ENCODE measurements at regions not wholly inside any gene's neighbourhood (a gene's known extent, or its start where the extent isn't known, plus 50 kb on each side); places are given as distances from the start of the nearest gene placed in this dataset.

- no peak overlapping the region for H3K9ac ChIP-seq
- peaks cover 42% of the 10 kb centered on the region for H3K4me1 Mint-ChIP-seq
- H3K27me3 ChIP-seq, result no peaks in the 10 kb centered on the region
- peaks cover 4% of the 10 kb centered on the region for H4K20me1 ChIP-seq (ENCODE audit: low read depth)
- H3K36me3 Mint-ChIP-seq, result no peaks in the 10 kb centered on the region
- H3K9me3 ChIP-seq (ENCODE audit: low read depth), result no peaks in the 10 kb centered on the region
- no peak overlapping the region for H3K27ac ChIP-seq
- no peaks in the 10 kb centered on the region for H3K36me3 ChIP-seq
- TF ChIP-seq, protein P1, sequence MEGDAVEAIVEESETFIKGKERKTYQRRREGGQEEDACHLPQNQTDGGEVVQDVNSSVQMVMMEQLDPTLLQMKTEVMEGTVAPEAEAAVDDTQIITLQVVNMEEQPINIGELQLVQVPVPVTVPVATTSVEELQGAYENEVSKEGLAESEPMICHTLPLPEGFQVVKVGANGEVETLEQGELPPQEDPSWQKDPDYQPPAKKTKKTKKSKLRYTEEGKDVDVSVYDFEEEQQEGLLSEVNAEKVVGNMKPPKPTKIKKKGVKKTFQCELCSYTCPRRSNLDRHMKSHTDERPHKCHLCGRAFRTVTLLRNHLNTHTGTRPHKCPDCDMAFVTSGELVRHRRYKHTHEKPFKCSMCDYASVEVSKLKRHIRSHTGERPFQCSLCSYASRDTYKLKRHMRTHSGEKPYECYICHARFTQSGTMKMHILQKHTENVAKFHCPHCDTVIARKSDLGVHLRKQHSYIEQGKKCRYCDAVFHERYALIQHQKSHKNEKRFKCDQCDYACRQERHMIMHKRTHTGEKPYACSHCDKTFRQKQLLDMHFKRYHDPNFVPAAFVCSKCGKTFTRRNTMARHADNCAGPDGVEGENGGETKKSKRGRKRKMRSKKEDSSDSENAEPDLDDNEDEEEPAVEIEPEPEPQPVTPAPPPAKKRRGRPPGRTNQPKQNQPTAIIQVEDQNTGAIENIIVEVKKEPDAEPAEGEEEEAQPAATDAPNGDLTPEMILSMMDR (IDR thresholded peaks at IDR 0.05), result no peak
- TF ChIP-seq EZH2 (IDR thresholded peaks at IDR 0.05) (no peak), EZH2phosphoT487 (IDR thresholded peaks at IDR 0.05) (no peak)
- H3F3A ChIP-seq (ENCODE audit: low read depth), result peaks cover 7% of the 10 kb centered on the region
- no peak overlapping the region for H3K4me3 Mint-ChIP-seq
- peak overlapping the region; percentile 5 for H3K4me2 ChIP-seq
- H3K4me1 ChIP-seq, result peaks cover 25% of the 10 kb centered on the region
- no peak overlapping the region for H3K4me3 ChIP-seq
- no peak overlapping the region for H2AFZ ChIP-seq (replicated peaks)
- H3K9me3 Mint-ChIP-seq, result no peaks in the 10 kb centered on the region
- H3K27me3 Mint-ChIP-seq (ENCODE audit: insufficient read depth, low read depth), result peaks cover 19% of the 10 kb centered on the region
- H3K27ac Mint-ChIP-seq, result no peak overlapping the region
- peak; percentile 35 for DNase-seq (ENCODE audit: low spot score)
- no peaks in the 10 kb centered on the region for H3K79me2 ChIP-seq (ENCODE audit: low read depth)
Observed at GRCh38 chr10:44854693-44855350, 56.3 kb upstream of the TMEM72 start.

- H3K4me1 Mint-ChIP-seq, result peaks cover 50% of the 10 kb centered on the region
- no peak overlapping the region for H3K27ac Mint-ChIP-seq
- H3K36me3 Mint-ChIP-seq, result no peaks in the 10 kb centered on the region
- no peak for TF ChIP-seq EZH2 (IDR thresholded peaks at IDR 0.05)
- no peak for TF ChIP-seq EZH2phosphoT487 (IDR thresholded peaks at IDR 0.05)
- TF ChIP-seq, protein P1 (IDR thresholded peaks at IDR 0.05), result no peak
- H3K27me3 ChIP-seq, result peaks cover 10% of the 10 kb centered on the region
- H3K9me3 Mint-ChIP-seq, result no peaks in the 10 kb centered on the region
- H3K79me2 ChIP-seq (ENCODE audit: low read depth), result no peaks in the 10 kb centered on the region
- H3F3A ChIP-seq (ENCODE audit: low read depth), result peaks cover 7% of the 10 kb centered on the region
- no peak for DNase-seq (ENCODE audit: low spot score)
- H3K27me3 Mint-ChIP-seq (ENCODE audit: insufficient read depth, low read depth), result peaks cover 19% of the 10 kb centered on the region
- H3K4me1 ChIP-seq, result peaks cover 25% of the 10 kb centered on the region
- H3K4me3 ChIP-seq, result no peak overlapping the region
- H3K9me3 ChIP-seq (ENCODE audit: low read depth), result no peaks in the 10 kb centered on the region
- H3K36me3 ChIP-seq, result no peaks in the 10 kb centered on the region
- no peak overlapping the region for H2AFZ ChIP-seq (replicated peaks)
- H3K9ac ChIP-seq, result no peak overlapping the region
- H3K4me2 ChIP-seq, result no peak overlapping the region
- peak overlapping the region; percentile 10 for H3K4me3 Mint-ChIP-seq
- no peak overlapping the region for H3K27ac ChIP-seq
- H4K20me1 ChIP-seq (ENCODE audit: low read depth), result peaks cover 4% of the 10 kb centered on the region
Observed at GRCh38 chr10:44856696-44857095, 54.4 kb upstream of the TMEM72 start.

- no peaks in the 10 kb centered on the region for H3K9me3 ChIP-seq (ENCODE audit: low read depth)
- peaks cover 19% of the 10 kb centered on the region for H3K27me3 Mint-ChIP-seq (ENCODE audit: insufficient read depth, low read depth)
- DNase-seq (ENCODE audit: low spot score), result peak; percentile 91
- TF ChIP-seq EZH2 (IDR thresholded peaks at IDR 0.05), result no peak
- TF ChIP-seq, protein P1 (IDR thresholded peaks at IDR 0.05), result peak; percentile 100
- no peak overlapping the region for H2AFZ ChIP-seq (replicated peaks)
- no peak overlapping the region for H3K9ac ChIP-seq
- peaks cover 55% of the 10 kb centered on the region for H3K4me1 Mint-ChIP-seq
- H3K79me2 ChIP-seq (ENCODE audit: low read depth), result no peaks in the 10 kb centered on the region
- no peaks in the 10 kb centered on the region for H3K36me3 ChIP-seq
- H3K4me3 ChIP-seq, result no peak overlapping the region
- no peak overlapping the region for H3K4me2 ChIP-seq
- H3K36me3 Mint-ChIP-seq, result no peaks in the 10 kb centered on the region
- H3K9me3 Mint-ChIP-seq, result no peaks in the 10 kb centered on the region
- H3K27ac Mint-ChIP-seq, result no peak overlapping the region
- no peak overlapping the region for H3K4me3 Mint-ChIP-seq
- H3K27me3 ChIP-seq, result peaks cover 18% of the 10 kb centered on the region
- peaks cover 25% of the 10 kb centered on the region for H3K4me1 ChIP-seq
- H4K20me1 ChIP-seq (ENCODE audit: low read depth), result peaks cover 4% of the 10 kb centered on the region
- H3K27ac ChIP-seq, result no peak overlapping the region
- peaks cover 8% of the 10 kb centered on the region for H3F3A ChIP-seq (ENCODE audit: low read depth)
Observed at GRCh38 chr10:44857363-44858016, 53.6 kb upstream of the TMEM72 start.
